SK-N-SH treated with all-trans-retinoic acid at 6 μM for 48 hours (cell line): ENCODE measurements at regions not wholly inside any gene's neighbourhood (a gene's known extent, or its start where the extent isn't known, plus 50 kb on each side); places are given as distances from the start of the nearest gene placed in this dataset.
"Not testable (repeated sequence)": the region's sequence is repeated elsewhere in the genome, so short reads cannot be mapped to it uniquely, and the experiment has no call there.

Source experiments
- ATAC-seq: fragments of 200-7000 bp; cut with Tn5 transposase; 3 replicates; pipeline ENCODE4 v1.9.1; 2020; ENCODE audit warnings: mild to moderate bottlenecking, moderate library complexity
- ARNTL ChIP-seq: fragments of 450-650 bp; formaldehyde crosslinking; IDR thresholded peaks from 2 replicates; pipeline ENCODE4 v1.5.0; 2020; ENCODE audit warnings: low read depth, mild to moderate bottlenecking, moderate library complexity, borderline replicate concordance
- BACH2 ChIP-seq: fragments of 250-450 bp; sonication (Bioruptor Pico); IDR thresholded peaks from 2 replicates; pipeline ENCODE4 v1.9.0; 2021; ENCODE audit warnings: mild to moderate bottlenecking, borderline replicate concordance
- CSDC2 ChIP-seq: fragments of 250-450 bp; sonication (Bioruptor Pico); IDR thresholded peaks from 2 replicates; pipeline ENCODE4 v1.5.0; 2020; ENCODE audit warnings: mild to moderate bottlenecking, moderate library complexity
- GLIS3 ChIP-seq: fragments of 250-450 bp; sonication (Bioruptor Pico); IDR thresholded peaks from 2 replicates; pipeline ENCODE4 v1.5.0; 2020; ENCODE audit warnings: mild to moderate bottlenecking, moderate library complexity
- ISL1 ChIP-seq: fragments of 250-450 bp; sonication (Bioruptor Pico); IDR thresholded peaks from 2 replicates; pipeline ENCODE4 v2.1.2; 2022; ENCODE audit warnings: mild to moderate bottlenecking, moderate library complexity
- OSR1 ChIP-seq: fragments of 250-450 bp; sonication (Bioruptor Pico); IDR thresholded peaks from 2 replicates; pipeline ENCODE4 v1.8.0; 2022; ENCODE audit warnings: moderate library complexity, mild to moderate bottlenecking, inconsistent platforms
- PPARA ChIP-seq: fragments of 250-450 bp; sonication (Bioruptor Pico); IDR thresholded peaks from 2 replicates; pipeline ENCODE4 v1.5.0; 2020; ENCODE audit warnings: mild to moderate bottlenecking, borderline replicate concordance
- RARB ChIP-seq: fragments of 250-450 bp; sonication (Bioruptor Pico); IDR thresholded peaks from 2 replicates; pipeline ENCODE4 v1.8.0; 2021; ENCODE audit warnings: mild to moderate bottlenecking, moderate library complexity
- TCF4 ChIP-seq: fragments of 250-450 bp; sonication (Bioruptor Pico); IDR thresholded peaks from 2 replicates; pipeline ENCODE4 v1.8.0; 2021; ENCODE audit warnings: mild to moderate bottlenecking, moderate library complexity, borderline replicate concordance
- ZC3H10 ChIP-seq: fragments of 250-450 bp; sonication (Bioruptor Pico); IDR thresholded peaks from 2 replicates; pipeline ENCODE4 v1.5.1; 2021; ENCODE audit warnings: mild to moderate bottlenecking, moderate library complexity
- ZFP3 ChIP-seq: fragments of 250-450 bp; sonication (Bioruptor Pico); IDR thresholded peaks from 2 replicates; pipeline ENCODE4 v1.5.0; 2020; ENCODE audit warnings: mild to moderate bottlenecking, moderate library complexity
- ZFP30 ChIP-seq: fragments of 450-650 bp; formaldehyde crosslinking; IDR thresholded peaks from 2 replicates; pipeline ENCODE4 v1.5.0; 2022; ENCODE audit warnings: mild to moderate bottlenecking, moderate library complexity
- ZNF565 ChIP-seq: fragments of 450-650 bp; formaldehyde crosslinking; conservative IDR thresholded peaks from 2 replicates; pipeline ENCODE4 v1.5.0; 2020; ENCODE audit warnings: low read depth, mild to moderate bottlenecking, moderate library complexity
- ZNF70 ChIP-seq: fragments of 450-650 bp; formaldehyde crosslinking; IDR thresholded peaks from 2 replicates; pipeline ENCODE4 v1.5.0; 2020; ENCODE audit warnings: mild to moderate bottlenecking, moderate library complexity
- ZNF8 ChIP-seq: fragments of 450-650 bp; formaldehyde crosslinking; IDR thresholded peaks from 2 replicates; pipeline ENCODE4 v1.5.0; 2020; ENCODE audit warnings: mild to moderate bottlenecking, moderate library complexity
- TF ChIP-seq, protein P1 (sequence below): fragments of 250-450 bp; sonication (Bioruptor Pico); IDR thresholded peaks from 2 replicates; pipeline ENCODE4 v1.5.1; 2020; ENCODE audit warnings: low read depth, mild to moderate bottlenecking, moderate library complexity
- TF ChIP-seq, protein P2 (sequence below): fragments of 250-450 bp; sonication (Bioruptor Pico); IDR thresholded peaks from 2 replicates; pipeline ENCODE4 v1.5.1; 2021; ENCODE audit warnings: mild to moderate bottlenecking, moderate library complexity
- TF ChIP-seq, protein P3 (sequence below): fragments of 250-450 bp; sonication (Bioruptor Pico); IDR thresholded peaks from 2 replicates; pipeline ENCODE4 v1.8.0; 2020; ENCODE audit warnings: mild to moderate bottlenecking, moderate library complexity, borderline replicate concordance
- TF ChIP-seq, protein P4 (sequence below): fragments of 250-450 bp; sonication (Bioruptor Pico); IDR thresholded peaks from 2 replicates; pipeline ENCODE4 v1.8.0; 2021; ENCODE audit warnings: low read depth, mild to moderate bottlenecking, moderate library complexity, borderline replicate concordance
- TF ChIP-seq, protein P5 (sequence below): fragments of 250-450 bp; sonication (Bioruptor Pico); IDR thresholded peaks from 2 replicates; pipeline ENCODE4 v1.5.0; 2020; ENCODE audit warnings: mild to moderate bottlenecking, moderate library complexity

DNA sequence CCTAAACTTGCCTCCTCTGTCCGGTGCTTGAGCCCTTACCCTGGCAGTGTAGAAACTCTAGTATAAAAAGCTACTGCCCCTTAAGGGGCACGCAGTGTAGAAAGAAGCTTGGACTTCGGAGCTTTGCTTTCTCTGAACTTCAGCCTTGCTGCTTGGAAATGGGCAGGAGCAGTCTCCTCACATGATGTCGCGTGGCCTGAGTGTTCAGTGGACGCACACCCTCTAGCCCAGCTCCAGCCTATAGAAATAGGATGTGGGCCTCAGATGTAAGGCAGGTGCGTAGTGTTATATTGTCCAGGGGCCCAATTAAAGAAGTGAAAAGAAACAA, 98.2 kb upstream of the PCBD1 start (continued):
- no peak for TF ChIP-seq ZNF70 (CRISPR knock-in tag)
- no peak for TF ChIP-seq BACH2 (CRISPR knock-in tag)
- TF ChIP-seq ZNF8 (CRISPR knock-in tag): no peak
- TF ChIP-seq GLIS3 (CRISPR knock-in tag): no peak
- TF ChIP-seq PPARA (CRISPR knock-in tag): no peak
- TF ChIP-seq OSR1 (CRISPR knock-in tag): no peak

DNA sequence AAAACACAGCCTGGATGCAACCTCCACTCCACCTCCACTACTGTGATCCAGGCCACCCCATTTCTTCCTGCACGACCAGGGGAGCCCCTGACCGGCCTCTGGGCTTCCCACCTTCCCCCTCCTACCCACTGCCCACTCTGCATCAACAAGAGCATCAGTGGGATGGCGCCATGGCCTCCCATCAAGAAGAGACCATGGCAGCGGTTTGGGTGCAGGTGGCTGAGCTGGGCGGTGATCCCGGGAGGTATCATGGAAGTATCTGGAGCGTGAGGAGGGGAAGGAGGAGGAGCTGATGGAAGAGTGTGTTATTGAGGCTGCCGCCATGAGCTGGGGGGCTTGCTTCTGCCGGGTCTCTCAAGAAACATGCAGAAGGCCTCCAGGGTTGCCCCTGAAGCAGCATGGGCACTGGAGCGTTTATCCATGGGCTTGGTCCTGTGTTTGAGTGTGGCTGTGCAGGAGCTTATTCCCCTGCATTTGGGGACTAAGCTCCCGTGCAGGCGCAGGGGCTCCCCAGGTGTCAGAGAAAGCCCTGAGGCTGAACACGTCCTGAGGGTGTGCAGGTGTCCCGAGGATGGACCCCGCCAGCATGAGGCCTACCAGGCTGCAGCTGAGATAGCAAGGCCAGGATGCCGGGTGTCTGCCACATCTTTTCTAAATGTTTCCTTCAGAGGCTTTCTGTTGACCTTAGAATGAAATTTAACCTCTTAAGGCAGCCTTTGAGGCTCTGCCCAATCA, 99.2 kb upstream of the PCBD1 start:
- no peak for TF ChIP-seq ISL1 (CRISPR knock-in tag)
- TF ChIP-seq OSR1 (CRISPR knock-in tag): no peak
- TF ChIP-seq, protein P1, sequence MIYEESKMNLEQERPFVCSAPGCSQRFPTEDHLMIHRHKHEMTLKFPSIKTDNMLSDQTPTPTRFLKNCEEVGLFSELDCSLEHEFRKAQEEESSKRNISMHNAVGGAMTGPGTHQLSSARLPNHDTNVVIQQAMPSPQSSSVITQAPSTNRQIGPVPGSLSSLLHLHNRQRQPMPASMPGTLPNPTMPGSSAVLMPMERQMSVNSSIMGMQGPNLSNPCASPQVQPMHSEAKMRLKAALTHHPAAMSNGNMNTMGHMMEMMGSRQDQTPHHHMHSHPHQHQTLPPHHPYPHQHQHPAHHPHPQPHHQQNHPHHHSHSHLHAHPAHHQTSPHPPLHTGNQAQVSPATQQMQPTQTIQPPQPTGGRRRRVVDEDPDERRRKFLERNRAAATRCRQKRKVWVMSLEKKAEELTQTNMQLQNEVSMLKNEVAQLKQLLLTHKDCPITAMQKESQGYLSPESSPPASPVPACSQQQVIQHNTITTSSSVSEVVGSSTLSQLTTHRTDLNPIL (CRISPR knock-in tag): no peak
- TF ChIP-seq ARNTL (CRISPR knock-in tag): no peak
- TF ChIP-seq TCF4 (CRISPR knock-in tag): no peak
- TF ChIP-seq ZFP30 (CRISPR knock-in tag): no peak
- TF ChIP-seq PPARA (CRISPR knock-in tag): no peak
- TF ChIP-seq ZNF565 (CRISPR knock-in tag): no peak
- no peak for TF ChIP-seq RARB (CRISPR knock-in tag)
- no peak for TF ChIP-seq ZFP3
- ATAC-seq: no peak

DNA sequence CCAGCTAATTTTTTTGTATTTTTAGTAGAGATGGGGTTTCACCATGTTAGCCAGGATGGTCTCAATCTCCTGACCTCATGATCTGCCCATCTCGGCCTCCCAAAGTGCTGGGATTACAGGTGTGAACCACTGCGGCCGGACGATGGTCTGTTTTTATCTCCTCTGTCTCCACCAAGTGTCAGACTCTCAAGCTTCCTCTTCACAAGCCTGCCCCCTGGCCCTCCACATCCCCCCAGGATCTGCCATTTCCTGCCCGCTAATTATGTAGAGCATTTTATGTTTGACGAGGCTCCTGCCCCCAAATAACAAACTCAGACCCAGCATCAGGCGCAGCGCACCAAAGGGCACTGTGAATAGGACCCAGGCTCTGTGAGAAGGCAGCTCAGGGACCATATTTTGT, 101.8 kb upstream of the PCBD1 start:
- ATAC-seq: not testable (repeated sequence)

DNA sequence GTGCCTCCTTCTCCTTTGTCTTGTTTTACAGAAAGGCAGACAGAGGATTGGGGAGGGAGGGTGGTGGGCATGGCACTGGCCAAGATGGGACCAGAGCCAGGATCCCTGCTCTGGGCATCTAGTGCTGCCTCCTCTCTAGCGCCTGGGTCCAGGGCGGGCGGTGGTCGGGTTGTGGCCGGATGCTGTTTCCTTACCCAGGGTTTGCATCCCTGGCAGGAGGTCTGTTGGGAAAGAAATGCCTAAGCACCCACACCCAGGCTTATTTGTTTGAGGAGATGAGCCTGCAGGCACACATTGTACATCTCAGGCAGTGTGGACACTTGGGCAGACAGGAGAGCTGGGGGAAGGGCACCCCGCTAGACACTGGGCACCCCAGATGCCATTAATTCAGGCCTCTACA, 102.3 kb upstream of the PCBD1 start:
- TF ChIP-seq OSR1 (CRISPR knock-in tag): no peak
- no peak for TF ChIP-seq ARNTL (CRISPR knock-in tag)
- TF ChIP-seq, protein P2, sequence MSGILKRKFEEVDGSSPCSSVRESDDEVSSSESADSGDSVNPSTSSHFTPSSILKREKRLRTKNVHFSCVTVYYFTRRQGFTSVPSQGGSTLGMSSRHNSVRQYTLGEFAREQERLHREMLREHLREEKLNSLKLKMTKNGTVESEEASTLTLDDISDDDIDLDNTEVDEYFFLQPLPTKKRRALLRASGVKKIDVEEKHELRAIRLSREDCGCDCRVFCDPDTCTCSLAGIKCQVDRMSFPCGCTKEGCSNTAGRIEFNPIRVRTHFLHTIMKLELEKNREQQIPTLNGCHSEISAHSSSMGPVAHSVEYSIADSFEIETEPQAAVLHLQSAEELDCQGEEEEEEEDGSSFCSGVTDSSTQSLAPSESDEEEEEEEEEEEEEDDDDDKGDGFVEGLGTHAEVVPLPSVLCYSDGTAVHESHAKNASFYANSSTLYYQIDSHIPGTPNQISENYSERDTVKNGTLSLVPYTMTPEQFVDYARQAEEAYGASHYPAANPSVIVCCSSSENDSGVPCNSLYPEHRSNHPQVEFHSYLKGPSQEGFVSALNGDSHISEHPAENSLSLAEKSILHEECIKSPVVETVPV (CRISPR knock-in tag): no peak
- TF ChIP-seq, protein P3, sequence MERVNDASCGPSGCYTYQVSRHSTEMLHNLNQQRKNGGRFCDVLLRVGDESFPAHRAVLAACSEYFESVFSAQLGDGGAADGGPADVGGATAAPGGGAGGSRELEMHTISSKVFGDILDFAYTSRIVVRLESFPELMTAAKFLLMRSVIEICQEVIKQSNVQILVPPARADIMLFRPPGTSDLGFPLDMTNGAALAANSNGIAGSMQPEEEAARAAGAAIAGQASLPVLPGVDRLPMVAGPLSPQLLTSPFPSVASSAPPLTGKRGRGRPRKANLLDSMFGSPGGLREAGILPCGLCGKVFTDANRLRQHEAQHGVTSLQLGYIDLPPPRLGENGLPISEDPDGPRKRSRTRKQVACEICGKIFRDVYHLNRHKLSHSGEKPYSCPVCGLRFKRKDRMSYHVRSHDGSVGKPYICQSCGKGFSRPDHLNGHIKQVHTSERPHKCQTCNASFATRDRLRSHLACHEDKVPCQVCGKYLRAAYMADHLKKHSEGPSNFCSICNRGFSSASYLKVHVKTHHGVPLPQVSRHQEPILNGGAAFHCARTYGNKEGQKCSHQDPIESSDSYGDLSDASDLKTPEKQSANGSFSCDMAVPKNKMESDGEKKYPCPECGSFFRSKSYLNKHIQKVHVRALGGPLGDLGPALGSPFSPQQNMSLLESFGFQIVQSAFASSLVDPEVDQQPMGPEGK: no peak
- no peak for TF ChIP-seq BACH2 (CRISPR knock-in tag)
- TF ChIP-seq, protein P1 (CRISPR knock-in tag): no peak
- ATAC-seq: no peak

DNA sequence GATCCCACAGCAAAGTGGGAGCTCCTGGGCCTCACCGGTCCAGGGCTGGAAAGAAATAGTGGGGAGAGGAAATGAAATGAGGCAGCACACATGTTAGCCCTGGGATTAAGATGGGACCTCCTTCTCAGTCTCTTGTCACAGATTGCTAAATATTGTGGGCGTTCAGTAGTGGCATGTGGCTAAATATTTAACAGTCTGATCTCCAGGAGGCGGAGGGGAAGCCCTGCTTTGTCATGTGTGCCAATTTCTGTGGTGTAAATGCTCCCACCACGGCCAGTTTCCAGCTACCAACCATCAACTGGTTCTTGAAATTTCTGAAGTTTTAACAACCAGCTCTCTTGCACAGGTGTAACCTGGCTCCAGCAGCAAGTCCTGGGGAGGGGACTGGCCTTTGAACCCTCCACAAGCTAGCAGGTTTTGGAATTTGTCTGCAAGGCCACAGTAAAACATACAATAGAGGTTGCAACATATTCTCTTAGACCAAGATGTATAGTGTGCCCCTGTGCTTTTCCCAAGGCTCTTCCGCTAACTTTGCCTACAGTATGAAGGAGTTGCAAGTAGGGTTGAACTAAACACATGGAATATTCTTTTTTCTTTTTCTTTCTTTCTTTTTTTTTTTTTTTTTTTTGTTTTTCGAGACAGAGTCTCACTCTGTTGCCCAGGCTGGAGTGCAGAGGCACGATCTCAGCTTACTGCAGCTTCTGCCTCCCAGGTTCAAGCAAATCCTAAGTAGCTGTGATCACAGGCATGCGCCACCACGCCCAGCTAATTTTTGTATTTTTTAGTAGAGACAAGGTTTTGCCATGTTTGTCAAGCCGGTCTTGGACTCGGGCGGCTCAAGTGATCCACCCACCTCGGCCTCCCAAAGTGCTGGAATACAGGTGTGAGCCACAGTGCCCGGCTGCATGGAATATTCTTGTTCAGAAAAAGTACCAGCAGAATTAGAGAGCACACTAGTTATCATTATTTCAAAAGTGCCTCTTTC, 103.1 kb upstream of the PCBD1 start:
- no peak for ATAC-seq
- no peak for TF ChIP-seq ZFP3
- TF ChIP-seq, protein P3: no peak
- TF ChIP-seq OSR1 (CRISPR knock-in tag): no peak
- TF ChIP-seq, protein P4, sequence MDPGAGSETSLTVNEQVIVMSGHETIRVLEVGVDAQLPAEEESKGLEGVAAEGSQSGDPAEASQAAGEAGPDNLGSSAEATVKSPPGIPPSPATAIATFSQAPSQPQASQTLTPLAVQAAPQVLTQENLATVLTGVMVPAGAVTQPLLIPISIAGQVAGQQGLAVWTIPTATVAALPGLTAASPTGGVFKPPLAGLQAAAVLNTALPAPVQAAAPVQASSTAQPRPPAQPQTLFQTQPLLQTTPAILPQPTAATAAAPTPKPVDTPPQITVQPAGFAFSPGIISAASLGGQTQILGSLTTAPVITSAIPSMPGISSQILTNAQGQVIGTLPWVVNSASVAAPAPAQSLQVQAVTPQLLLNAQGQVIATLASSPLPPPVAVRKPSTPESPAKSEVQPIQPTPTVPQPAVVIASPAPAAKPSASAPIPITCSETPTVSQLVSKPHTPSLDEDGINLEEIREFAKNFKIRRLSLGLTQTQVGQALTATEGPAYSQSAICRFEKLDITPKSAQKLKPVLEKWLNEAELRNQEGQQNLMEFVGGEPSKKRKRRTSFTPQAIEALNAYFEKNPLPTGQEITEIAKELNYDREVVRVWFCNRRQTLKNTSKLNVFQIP (CRISPR knock-in tag): no peak
- TF ChIP-seq ZC3H10 (CRISPR knock-in tag): no peak
- TF ChIP-seq, protein P5, sequence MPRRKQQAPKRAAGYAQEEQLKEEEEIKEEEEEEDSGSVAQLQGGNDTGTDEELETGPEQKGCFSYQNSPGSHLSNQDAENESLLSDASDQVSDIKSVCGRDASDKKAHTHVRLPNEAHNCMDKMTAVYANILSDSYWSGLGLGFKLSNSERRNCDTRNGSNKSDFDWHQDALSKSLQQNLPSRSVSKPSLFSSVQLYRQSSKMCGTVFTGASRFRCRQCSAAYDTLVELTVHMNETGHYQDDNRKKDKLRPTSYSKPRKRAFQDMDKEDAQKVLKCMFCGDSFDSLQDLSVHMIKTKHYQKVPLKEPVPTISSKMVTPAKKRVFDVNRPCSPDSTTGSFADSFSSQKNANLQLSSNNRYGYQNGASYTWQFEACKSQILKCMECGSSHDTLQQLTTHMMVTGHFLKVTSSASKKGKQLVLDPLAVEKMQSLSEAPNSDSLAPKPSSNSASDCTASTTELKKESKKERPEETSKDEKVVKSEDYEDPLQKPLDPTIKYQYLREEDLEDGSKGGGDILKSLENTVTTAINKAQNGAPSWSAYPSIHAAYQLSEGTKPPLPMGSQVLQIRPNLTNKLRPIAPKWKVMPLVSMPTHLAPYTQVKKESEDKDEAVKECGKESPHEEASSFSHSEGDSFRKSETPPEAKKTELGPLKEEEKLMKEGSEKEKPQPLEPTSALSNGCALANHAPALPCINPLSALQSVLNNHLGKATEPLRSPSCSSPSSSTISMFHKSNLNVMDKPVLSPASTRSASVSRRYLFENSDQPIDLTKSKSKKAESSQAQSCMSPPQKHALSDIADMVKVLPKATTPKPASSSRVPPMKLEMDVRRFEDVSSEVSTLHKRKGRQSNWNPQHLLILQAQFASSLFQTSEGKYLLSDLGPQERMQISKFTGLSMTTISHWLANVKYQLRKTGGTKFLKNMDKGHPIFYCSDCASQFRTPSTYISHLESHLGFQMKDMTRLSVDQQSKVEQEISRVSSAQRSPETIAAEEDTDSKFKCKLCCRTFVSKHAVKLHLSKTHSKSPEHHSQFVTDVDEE: no peak
- no peak for TF ChIP-seq CSDC2 (CRISPR knock-in tag)
